Endodermal cell (in vitro differentiated cells): ENCODE measurements at regions not wholly inside any gene's neighbourhood (a gene's known extent, or its start where the extent isn't known, plus 50 kb on each side); places are given as distances from the start of the nearest gene placed in this dataset.
A peak's percentile ranks its signal among the peaks of the same experiment; 100 is the strongest.

Experiments used
- DNase-seq: peaks from one replicate; pipeline ENCODE4 v3.0.0-alpha.2; 2017
- H3K27ac ChIP-seq: 2 replicates; pipeline ENCODE4 v1.5.1; 2013; ENCODE audit warnings: mild to moderate bottlenecking, low read depth, low read length, moderate library complexity
- H3K27me3 ChIP-seq: 2 replicates; pipeline ENCODE4 v1.6.1; 2013; ENCODE audit warnings: mild to moderate bottlenecking, low read length, moderate library complexity; ENCODE audit not compliant: insufficient read depth, control insufficient read depth, poor library complexity, severe bottlenecking
- H3K36me3 ChIP-seq: 2 replicates; pipeline ENCODE4 v1.7.0; 2013; ENCODE audit warnings: mild to moderate bottlenecking, low read length, moderate library complexity; ENCODE audit not compliant: control insufficient read depth, insufficient read depth
- H3K4me1 ChIP-seq: one replicate; pipeline ENCODE4 v1.7.0; 2013; ENCODE audit warnings: low read length; ENCODE audit not compliant: control insufficient read depth, insufficient read depth
- H3K4me3 ChIP-seq: 2 replicates; pipeline ENCODE4 v1.5.1; 2013; ENCODE audit warnings: mild to moderate bottlenecking, low read length, moderate library complexity
- H3K9ac ChIP-seq: 2 replicates; pipeline ENCODE4 v1.6.1; 2013; ENCODE audit warnings: mild to moderate bottlenecking, low read length, moderate library complexity; ENCODE audit not compliant: poor library complexity, severe bottlenecking; ENCODE audit errors: extremely low read depth
- H3K9me3 ChIP-seq: 2 replicates; pipeline ENCODE4 v1.6.1; 2013; ENCODE audit warnings: mild to moderate bottlenecking, low read length, moderate library complexity; ENCODE audit not compliant: control insufficient read depth
- H3K27ac Mint-ChIP-seq: 2 replicates; pipeline ENCODE4 v1.8.0; 2020; ENCODE audit warnings: mixed read lengths
- H3K27me3 Mint-ChIP-seq: 2 replicates; pipeline ENCODE4 v1.8.0; 2021; ENCODE audit warnings: mild to moderate bottlenecking, mixed read lengths; ENCODE audit not compliant: insufficient read depth
- H3K36me3 Mint-ChIP-seq: 2 replicates; pipeline ENCODE4 v1.8.0; 2020; ENCODE audit warnings: low read depth, mixed read lengths
- H3K4me1 Mint-ChIP-seq: 2 replicates; pipeline ENCODE4 v1.8.0; 2020; ENCODE audit warnings: mixed read lengths
- H3K4me3 Mint-ChIP-seq: 2 replicates; pipeline ENCODE4 v1.8.0; 2020; ENCODE audit warnings: mild to moderate bottlenecking, moderate library complexity, mixed read lengths
- H3K9me3 Mint-ChIP-seq: 2 replicates; pipeline ENCODE4 v1.8.0; 2020; ENCODE audit warnings: mild to moderate bottlenecking, mixed read lengths
- CTCF ChIP-seq: fragments of 200-600 bp; sonication (generic); conservative IDR thresholded peaks from 2 replicates; pipeline ENCODE4 v1.5.0; 2021; ENCODE audit warnings: antibody characterized with exemption, mild to moderate bottlenecking
- WGBS, 2 experiments: methylation state at CpG; one replicate each; pipeline versions ENCODE4 v1.1.5 to v1.1.7; 2013; ENCODE audit warnings: missing lambda C conversion rate in 2 of 2, mixed read lengths in 1 of 2; ENCODE audit not compliant: insufficient coverage in 1 of 2, insufficient read length in 1 of 2; 5-methylcytosine and 5-hydroxymethylcytosine counted together

GRCh38 chrX:1851527-1851926 is 236.7 kb downstream of the ASMT start:
- Mint-ChIP-seq H3K9me3 (peaks cover 22% of the 10 kb centered on the region), H3K4me3 (no peak overlapping the region), H3K27ac (no peak overlapping the region), H3K27me3 (no peaks in the 10 kb centered on the region), H3K36me3 (no peaks in the 10 kb centered on the region), H3K4me1 (no peaks in the 10 kb centered on the region)
- Histone ChIP-seq H3K27me3 (no peaks in the 10 kb centered on the region), H3K4me3 (no peak overlapping the region), H3K9ac (no peak overlapping the region), H3K4me1 (no peaks in the 10 kb centered on the region), H3K36me3 (no peaks in the 10 kb centered on the region), H3K27ac (no peak overlapping the region), H3K9me3 (no peaks in the 10 kb centered on the region)
- TF ChIP-seq CTCF = no peak
- WGBS, 2 experiments = 76 to 90% methylated on average over 3 to 4 of the region's 6 CpGs
- DNase-seq = peak; percentile 56

GRCh38 chrX:1852082-1852481 is 237.2 kb downstream of the ASMT start:
- H3K36me3 ChIP-seq = no peaks in the 10 kb centered on the region
- TF ChIP-seq CTCF = no peak
- Mint-ChIP-seq H3K4me1 (no peaks in the 10 kb centered on the region), H3K27ac (no peak overlapping the region), H3K9me3 (peaks cover 22% of the 10 kb centered on the region), H3K4me3 (no peak overlapping the region), H3K36me3 (no peaks in the 10 kb centered on the region), H3K27me3 (no peaks in the 10 kb centered on the region)
- H3K4me3 ChIP-seq = no peak overlapping the region
- no peak overlapping the region for H3K27ac ChIP-seq
- H3K9ac ChIP-seq = no peak overlapping the region
- no peaks in the 10 kb centered on the region for H3K9me3 ChIP-seq
- no peak for DNase-seq
- 92 to 93% methylated on average over 8 to 9 of the region's 9 CpGs for WGBS, 2 experiments
- H3K4me1 ChIP-seq = no peaks in the 10 kb centered on the region
- no peaks in the 10 kb centered on the region for H3K27me3 ChIP-seq

GRCh38 chrX:1853447-1853846 is 238.6 kb downstream of the ASMT start:
- Histone ChIP-seq H3K27ac (no peak overlapping the region), H3K27me3 (no peaks in the 10 kb centered on the region), H3K4me1 (no peaks in the 10 kb centered on the region), H3K36me3 (no peaks in the 10 kb centered on the region), H3K4me3 (no peak overlapping the region), H3K9ac (no peak overlapping the region), H3K9me3 (no peaks in the 10 kb centered on the region)
- Mint-ChIP-seq H3K36me3 (no peaks in the 10 kb centered on the region), H3K27ac (no peak overlapping the region), H3K4me1 (no peaks in the 10 kb centered on the region), H3K9me3 (peaks cover 22% of the 10 kb centered on the region), H3K4me3 (no peak overlapping the region), H3K27me3 (no peaks in the 10 kb centered on the region)
- WGBS, 2 experiments = 55 to 61% methylated on average over 3 of the region's 3 CpGs
- no peak for DNase-seq
- TF ChIP-seq CTCF = no peak
